Mesenchymal stem cell (in vitro differentiated cells and primary cell): ENCODE measurements at regions not wholly inside any gene's neighbourhood (a gene's known extent, or its start where the extent isn't known, plus 50 kb on each side); places are given as distances from the start of the nearest gene placed in this dataset.

Source experiments
- DNase-seq: peaks from one replicate; pipeline ENCODE4 v3.0.0-alpha.2; 2013
- H2AFZ ChIP-seq: one replicate; pipeline ENCODE4 v1.6.1; 2013; ENCODE audit warnings: low read depth, mild to moderate bottlenecking, control low read depth, inconsistent platforms, low read length, moderate library complexity
- H2AK5ac ChIP-seq: 2 replicates; pipeline ENCODE4 v1.6.1; 2013; ENCODE audit warnings: low read length, moderate library complexity, mild to moderate bottlenecking, inconsistent platforms; ENCODE audit not compliant: severe bottlenecking
- H2BK120ac ChIP-seq: one replicate; pipeline ENCODE4 v1.6.1; 2013; ENCODE audit warnings: low read depth, mild to moderate bottlenecking, inconsistent platforms, low read length, moderate library complexity
- H2BK12ac ChIP-seq, 2 experiments: one replicate each; pipeline ENCODE4 v1.6.1; 2013; ENCODE audit warnings: inconsistent platforms in 2 of 2, low read length in 2 of 2, mild to moderate bottlenecking in 2 of 2, moderate library complexity in 2 of 2, control low read depth in 1 of 2
- H2BK15ac ChIP-seq: one replicate; pipeline ENCODE4 v1.6.1; 2013; ENCODE audit warnings: mild to moderate bottlenecking, low read depth, inconsistent platforms; ENCODE audit not compliant: poor library complexity, severe bottlenecking
- H2BK5ac ChIP-seq: 2 replicates; pipeline ENCODE4 v1.6.1; 2013; ENCODE audit warnings: low read depth, mild to moderate bottlenecking, low read length, control low read depth, inconsistent platforms; ENCODE audit not compliant: poor library complexity, severe bottlenecking
- H3K14ac ChIP-seq, 2 experiments: one replicate each; pipeline ENCODE4 v1.6.1; 2013; ENCODE audit warnings: inconsistent platforms in 2 of 2, low read length in 2 of 2, control low read depth in 1 of 2, mild to moderate bottlenecking in 1 of 2, moderate library complexity in 1 of 2
- H3K18ac ChIP-seq, 2 experiments: one replicate each; pipeline ENCODE4 v1.6.1; 2013; ENCODE audit warnings: inconsistent platforms in 2 of 2, low read length in 2 of 2, control low read depth in 1 of 2, low read depth in 1 of 2, mild to moderate bottlenecking in 1 of 2
- H3K23ac ChIP-seq, 2 experiments: one replicate each; pipeline ENCODE4 v1.6.1; 2013; ENCODE audit warnings: inconsistent platforms in 2 of 2, low read length in 2 of 2, mild to moderate bottlenecking in 2 of 2, moderate library complexity in 2 of 2, control low read depth in 1 of 2
- H3K27ac ChIP-seq: 2 replicates; pipeline ENCODE4 v1.5.1; 2013; ENCODE audit warnings: mild to moderate bottlenecking, moderate library complexity, low read length, control low read depth, inconsistent platforms; ENCODE audit not compliant: poor library complexity, severe bottlenecking
- H3K27me3 ChIP-seq, 2 experiments: 2 replicates each; pipeline versions ENCODE4 v1.6.1 to v1.7.0; 2013; ENCODE audit warnings: low read length in 2 of 2, mild to moderate bottlenecking in 2 of 2, moderate library complexity in 2 of 2, control low read depth in 1 of 2, inconsistent platforms in 1 of 2; ENCODE audit not compliant: control insufficient read depth in 1 of 2, insufficient read depth in 1 of 2
- H3K36me3 ChIP-seq, 2 experiments: 2 replicates each; pipeline versions ENCODE4 v1.6.1 to v1.7.0; 2013; ENCODE audit warnings: low read length in 2 of 2, control low read depth in 1 of 2, inconsistent platforms in 1 of 2, low read depth in 1 of 2, mild to moderate bottlenecking in 1 of 2; ENCODE audit not compliant: insufficient read depth in 2 of 2, control insufficient read depth in 1 of 2
- H3K4ac ChIP-seq, 2 experiments: one replicate each; pipeline ENCODE4 v1.6.1; 2013; ENCODE audit warnings: inconsistent platforms in 2 of 2, low read length in 2 of 2, mild to moderate bottlenecking in 2 of 2, moderate library complexity in 2 of 2, control low read depth in 1 of 2, low read depth in 1 of 2
- H3K4me1 ChIP-seq: 2 replicates; pipeline ENCODE4 v1.6.1; 2013; ENCODE audit warnings: low read depth, low read length, control low read depth; ENCODE audit not compliant: control insufficient read depth, insufficient read depth
- H3K4me2 ChIP-seq: 2 replicates; pipeline ENCODE4 v1.6.1; 2013; ENCODE audit warnings: low read length, mild to moderate bottlenecking, inconsistent platforms; ENCODE audit not compliant: poor library complexity, severe bottlenecking
- H3K4me3 ChIP-seq, 2 experiments: 2 replicates each; pipeline versions ENCODE4 v1.5.1 to v1.7.0; 2013; ENCODE audit warnings: low read length in 2 of 2, mild to moderate bottlenecking in 2 of 2, control low read depth in 1 of 2, low read depth in 1 of 2; ENCODE audit not compliant: insufficient read depth in 1 of 2
- H3K79me1 ChIP-seq: replicated peaks from 2 replicates; pipeline ENCODE4 v1.6.1; 2013; ENCODE audit warnings: mild to moderate bottlenecking, control low read depth, low read length, inconsistent platforms; ENCODE audit not compliant: poor library complexity, severe bottlenecking
- H3K9ac ChIP-seq: 2 replicates; pipeline ENCODE4 v1.7.0; 2013; ENCODE audit warnings: mild to moderate bottlenecking, low read length, moderate library complexity
- H3K9me3 ChIP-seq: 2 replicates; pipeline ENCODE4 v1.7.0; 2013; ENCODE audit warnings: mild to moderate bottlenecking, low read length; ENCODE audit not compliant: control insufficient read depth
- H4K8ac ChIP-seq: one replicate; pipeline ENCODE4 v1.6.1; 2013; ENCODE audit warnings: inconsistent platforms, mild to moderate bottlenecking, low read length, moderate library complexity
- H4K91ac ChIP-seq: one replicate; pipeline ENCODE4 v1.6.1; 2013; ENCODE audit warnings: mild to moderate bottlenecking, low read length, inconsistent platforms
- WGBS: methylation state at CpG from one replicate; pipeline ENCODE4 v1.1.7; 2013; ENCODE audit warnings: mixed read lengths; 5-methylcytosine and 5-hydroxymethylcytosine counted together

- no peak for DNase-seq
- Histone ChIP-seq H3K9me3 (no peaks in the 10 kb centered on the region), H2AK5ac (no peak overlapping the region), H3K23ac (no peak overlapping the region), H3K4ac (no peak overlapping the region), H3K4me1 (no peaks in the 10 kb centered on the region), H3K9ac (no peak overlapping the region), H4K91ac (no peak overlapping the region), H3K4me2 (no peak overlapping the region), H3K18ac (no peak overlapping the region), H3K27ac (no peak overlapping the region), H3K27me3 (no peaks in the 10 kb centered on the region), H3K14ac (no peak overlapping the region), H3K36me3 (no peaks in the 10 kb centered on the region), H3K4me3 (no peak overlapping the region), H3K79me1 (no peaks in the 10 kb centered on the region), H2AFZ (no peak overlapping the region), H4K8ac (no peak overlapping the region), H2BK120ac (no peak overlapping the region), H2BK12ac (no peak overlapping the region), H2BK15ac (no peak overlapping the region), H2BK5ac (no peak overlapping the region)
Measured at GRCh38 chr17:69723741-69724140, 309.2 kb downstream of the MAP2K6 start.

GRCh38 chr17:69724238-69724637 is 309.7 kb downstream of the MAP2K6 start:
- no peak overlapping the region for H3K4ac ChIP-seq
- no peaks in the 10 kb centered on the region for H3K27me3 ChIP-seq
- H3K9me3 ChIP-seq = no peaks in the 10 kb centered on the region
- H3K14ac ChIP-seq = no peak overlapping the region
- no peak for DNase-seq
- no peak overlapping the region for H3K27ac ChIP-seq
- H4K91ac ChIP-seq = no peak overlapping the region
- no peak overlapping the region for H2AFZ ChIP-seq
- no peaks in the 10 kb centered on the region for H3K4me1 ChIP-seq
- H2BK5ac ChIP-seq = no peak overlapping the region
- H3K4me2 ChIP-seq = no peak overlapping the region
- no peak overlapping the region for H3K9ac ChIP-seq
- H2BK120ac ChIP-seq = no peak overlapping the region
- H3K18ac ChIP-seq = no peak overlapping the region
- no CpG with 5 or more reads among the region's 1 CpG for WGBS
- H3K79me1 ChIP-seq = no peaks in the 10 kb centered on the region
- no peak overlapping the region for H4K8ac ChIP-seq
- no peak overlapping the region for H2BK12ac ChIP-seq
- H2AK5ac ChIP-seq = peak overlapping the region; percentile 30
- no peak overlapping the region for H2BK15ac ChIP-seq
- no peaks in the 10 kb centered on the region for H3K36me3 ChIP-seq
- H3K4me3 ChIP-seq = no peak overlapping the region
- no peak overlapping the region for H3K23ac ChIP-seq

- no peaks in the 10 kb centered on the region for H3K36me3 ChIP-seq
- no peak overlapping the region for H2AFZ ChIP-seq
- WGBS = no CpG with 5 or more reads among the region's 3 CpGs
- no peaks in the 10 kb centered on the region for H3K27me3 ChIP-seq
- no peak overlapping the region for H2BK5ac ChIP-seq
- H3K4ac ChIP-seq = no peak overlapping the region
- no peak overlapping the region for H3K14ac ChIP-seq
- no peaks in the 10 kb centered on the region for H3K4me1 ChIP-seq
- no peaks in the 10 kb centered on the region for H3K79me1 ChIP-seq
- no peak overlapping the region for H3K27ac ChIP-seq
- no peaks in the 10 kb centered on the region for H3K9me3 ChIP-seq
- DNase-seq = no peak
- H2BK120ac ChIP-seq = no peak overlapping the region
- no peak overlapping the region for H2BK15ac ChIP-seq
- H4K8ac ChIP-seq = no peak overlapping the region
- H3K9ac ChIP-seq = no peak overlapping the region
- H3K4me2 ChIP-seq = no peak overlapping the region
- H3K4me3 ChIP-seq = no peak overlapping the region
- H3K18ac ChIP-seq = no peak overlapping the region
- no peak overlapping the region for H2AK5ac ChIP-seq
- H2BK12ac ChIP-seq = no peak overlapping the region
- no peak overlapping the region for H4K91ac ChIP-seq
- no peak overlapping the region for H3K23ac ChIP-seq
Measured at GRCh38 chr17:69725146-69725545, 310.6 kb downstream of the MAP2K6 start.

- Histone ChIP-seq H2BK15ac (no peak overlapping the region), H3K4me2 (no peak overlapping the region), H2AK5ac (no peak overlapping the region), H3K23ac (no peak overlapping the region), H3K79me1 (no peaks in the 10 kb centered on the region), H2BK5ac (no peak overlapping the region), H3K18ac (no peak overlapping the region), H3K4me1 (peaks cover 7% of the 10 kb centered on the region), H3K27ac (no peak overlapping the region), H4K8ac (no peak overlapping the region), H3K9me3 (no peaks in the 10 kb centered on the region), H3K36me3 (no peaks in the 10 kb centered on the region), H4K91ac (no peak overlapping the region), H3K14ac (no peak overlapping the region), H3K27me3 (no peaks in the 10 kb centered on the region), H2BK12ac (no peak overlapping the region), H3K9ac (no peak overlapping the region), H3K4me3 (no peak overlapping the region), H2AFZ (no peak overlapping the region), H2BK120ac (no peak overlapping the region), H3K4ac (no peak overlapping the region)
- 100% methylated on average over 1 of the region's 2 CpGs for WGBS
- no peak for DNase-seq
Measured at GRCh38 chr17:69728816-69729215, 314.3 kb downstream of the MAP2K6 start.
